Transverse colon (tissue), 3 donors: ENCODE measurements at regions not wholly inside any gene's neighbourhood (a gene's known extent, or its start where the extent isn't known, plus 50 kb on each side); places are given as distances from the start of the nearest gene placed in this dataset.

Experiments used
- EP300 ChIP-seq: sonication (generic); formaldehyde crosslinking; IDR thresholded peaks from one replicate; pipeline ENCODE4 v1.6.1; 2017; ENCODE audit warnings: antibody characterized with exemption, low read depth
- POLR2A ChIP-seq: fragments of 450-650 bp; IDR thresholded peaks from one replicate; pipeline ENCODE4 v1.6.1; 2016; ENCODE audit warnings: antibody characterized with exemption, mild to moderate bottlenecking, moderate library complexity
- TF ChIP-seq, protein P1 (sequence below), 5 experiments: fragments of 200-600 bp in 3 of 5; fragments of 450-650 bp in 2 of 5; sonication (generic) in 3 of 5; IDR thresholded peaks; 1 replicate in 2 of 5; 2 replicates in 3 of 5; pipeline ENCODE4 v1.5.1; 2016 to 2017; ENCODE audit warnings: antibody characterized with exemption in 5 of 5, inconsistent platforms in 3 of 5, mild to moderate bottlenecking in 2 of 5, moderate library complexity in 1 of 5

DNA sequence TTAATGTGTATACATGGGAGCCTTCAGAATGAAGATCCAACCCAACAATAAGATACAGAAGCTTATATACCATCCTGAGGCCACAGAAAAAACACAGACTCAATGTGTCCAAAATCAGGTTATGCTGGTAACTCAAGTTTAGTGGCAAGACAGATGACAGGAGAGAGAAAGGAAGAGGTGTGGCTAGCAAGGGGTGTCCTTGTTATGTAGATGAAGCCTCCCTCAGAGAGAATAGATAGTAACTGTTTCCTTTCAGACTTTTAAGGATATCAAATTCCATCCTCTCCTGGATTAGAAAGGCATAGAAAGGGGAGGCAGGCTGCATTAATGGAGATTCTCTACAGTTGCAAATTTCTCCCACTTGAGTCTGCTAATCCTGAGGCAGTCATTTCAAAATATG, 447.4 kb downstream of the GABRB3 start:
- TF ChIP-seq, protein P1, sequence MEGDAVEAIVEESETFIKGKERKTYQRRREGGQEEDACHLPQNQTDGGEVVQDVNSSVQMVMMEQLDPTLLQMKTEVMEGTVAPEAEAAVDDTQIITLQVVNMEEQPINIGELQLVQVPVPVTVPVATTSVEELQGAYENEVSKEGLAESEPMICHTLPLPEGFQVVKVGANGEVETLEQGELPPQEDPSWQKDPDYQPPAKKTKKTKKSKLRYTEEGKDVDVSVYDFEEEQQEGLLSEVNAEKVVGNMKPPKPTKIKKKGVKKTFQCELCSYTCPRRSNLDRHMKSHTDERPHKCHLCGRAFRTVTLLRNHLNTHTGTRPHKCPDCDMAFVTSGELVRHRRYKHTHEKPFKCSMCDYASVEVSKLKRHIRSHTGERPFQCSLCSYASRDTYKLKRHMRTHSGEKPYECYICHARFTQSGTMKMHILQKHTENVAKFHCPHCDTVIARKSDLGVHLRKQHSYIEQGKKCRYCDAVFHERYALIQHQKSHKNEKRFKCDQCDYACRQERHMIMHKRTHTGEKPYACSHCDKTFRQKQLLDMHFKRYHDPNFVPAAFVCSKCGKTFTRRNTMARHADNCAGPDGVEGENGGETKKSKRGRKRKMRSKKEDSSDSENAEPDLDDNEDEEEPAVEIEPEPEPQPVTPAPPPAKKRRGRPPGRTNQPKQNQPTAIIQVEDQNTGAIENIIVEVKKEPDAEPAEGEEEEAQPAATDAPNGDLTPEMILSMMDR (IDR thresholded peaks at IDR 0.05), result no peak
- TF ChIP-seq EP300 (no peak), POLR2A (no peak)
